Adrenal gland (tissue), 5 donors: ENCODE measurements at regions not wholly inside any gene's neighbourhood (a gene's known extent, or its start where the extent isn't known, plus 50 kb on each side); places are given as distances from the start of the nearest gene placed in this dataset.

Experiments
- CTCF ChIP-seq, 6 experiments: fragments of 450-650 bp in 4 of 6; fragments of 200-600 bp in 2 of 6; sonication (generic) in 1 of 6; IDR thresholded peaks; 1 replicate in 5 of 6; 2 replicates in 1 of 6; pipeline versions ENCODE4 v1.5.1 to v1.8.0; 2016 to 2021; ENCODE audit warnings: antibody characterized with exemption in 6 of 6, mild to moderate bottlenecking in 2 of 6, moderate library complexity in 1 of 6
- POLR2A ChIP-seq, 2 donors: fragments of 450-650 bp; IDR thresholded peaks; one replicate each; pipeline ENCODE4 v1.6.1; 2017; ENCODE audit warnings: antibody characterized with exemption in 2 of 2, mild to moderate bottlenecking in 2 of 2, moderate library complexity in 1 of 2
- donor health status: DM: no; HTN: no; CAD: no.

- TF ChIP-seq CTCF (IDR thresholded peaks at IDR 0.05) (no peak), POLR2A (IDR thresholded peaks at IDR 0.05) (peak in 1 of 2 donors; percentile 19)
These were observed 288.5 kb downstream of the TNS1 start for GRCh38 chr2:217714287-217714751.
